HAP-1 (cell line): ENCODE measurements at regions not wholly inside any gene's neighbourhood (a gene's known extent, or its start where the extent isn't known, plus 50 kb on each side); places are given as distances from the start of the nearest gene placed in this dataset.
"Not testable (repeated sequence)": the region's sequence is repeated elsewhere in the genome, so short reads cannot be mapped to it uniquely, and the experiment has no call there.

Source experiments
- DNase-seq, 2 experiments: peaks; one replicate each; pipeline ENCODE4 v3.0.0-alpha.2; 2016 to 2020; ENCODE audit warnings: low spot score in 2 of 2
- H3K27me3 ChIP-seq: fragments of 250-450 bp; sonication (Bioruptor Pico); 2 replicates; pipeline ENCODE4 v1.5.1; 2020; ENCODE audit warnings: low read depth, mild to moderate bottlenecking, moderate library complexity
- H3K36me3 ChIP-seq: fragments of 250-450 bp; sonication (Bioruptor Pico); replicated peaks from 2 replicates; pipeline ENCODE4 v1.5.1; 2020; ENCODE audit warnings: mild to moderate bottlenecking
- H3K4me1 ChIP-seq: fragments of 250-450 bp; sonication (Bioruptor Pico); 2 replicates; pipeline ENCODE4 v1.5.1; 2020; ENCODE audit warnings: mild to moderate bottlenecking
- H3K4me3 ChIP-seq: fragments of 250-450 bp; sonication (Bioruptor Pico); 2 replicates; pipeline ENCODE4 v1.5.1; 2020; ENCODE audit warnings: mild to moderate bottlenecking, moderate library complexity
- H3K9me3 ChIP-seq: fragments of 250-450 bp; sonication (Bioruptor Pico); 2 replicates; pipeline ENCODE4 v1.5.1; 2020; ENCODE audit warnings: mild to moderate bottlenecking, moderate library complexity
- in situ Hi-C: fragments of 300-500 bp; cut with MboI; formaldehyde crosslinking; loops from 3 replicates; pipeline ENCODE4 v1.14.3; 2020; ENCODE audit warnings: low sequenced_read_pairs, inconsistent platforms, mixed read lengths

GRCh38 chr4:118531947-118532346 lies 153.2 kb upstream of the METTL14 start:
- in situ Hi-C loops, DNase-seq, H3K36me3 ChIP-seq, H3K9me3 ChIP-seq, H3K27me3 ChIP-seq, H3K4me1 ChIP-seq, H3K4me3 ChIP-seq: not testable (repeated sequence)

GRCh38 chr4:118535788-118536187 lies 149.4 kb upstream of the METTL14 start:
- H3K4me3 ChIP-seq, H3K4me1 ChIP-seq, H3K27me3 ChIP-seq, in situ Hi-C loops, DNase-seq, H3K36me3 ChIP-seq, H3K9me3 ChIP-seq: not testable (repeated sequence)

DNA sequence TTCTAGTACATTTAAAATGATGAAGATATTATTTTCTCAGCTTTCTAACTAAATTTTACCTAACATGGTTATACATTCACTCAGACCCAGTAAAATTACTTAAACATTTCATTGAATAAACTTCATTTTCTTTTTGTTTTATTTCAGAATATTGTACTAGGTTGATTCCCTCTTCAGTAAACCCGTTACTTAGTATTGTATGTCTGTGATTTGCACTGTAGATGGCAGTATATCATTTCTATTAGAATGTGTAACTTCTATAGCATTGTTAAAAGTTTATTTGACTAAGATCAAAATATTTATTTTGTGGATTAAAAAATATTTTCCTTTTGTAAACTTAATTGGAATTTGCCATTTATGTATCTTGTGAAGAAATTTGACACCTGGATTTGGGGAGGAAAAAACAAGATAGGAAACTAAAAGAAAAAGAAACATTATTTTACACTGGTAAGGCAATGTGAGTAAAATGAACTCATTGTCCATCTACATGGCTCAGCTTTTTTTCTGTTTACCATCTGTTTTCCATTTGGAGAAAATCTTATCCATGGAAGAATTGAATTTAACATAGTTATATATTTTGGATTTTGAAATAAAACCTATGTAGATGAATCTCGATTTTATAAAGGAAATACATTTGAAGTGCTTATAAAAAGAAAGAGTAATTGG lies 145.6 kb upstream of the METTL14 start:
- DNase-seq: peak in 1 of 2 experiments; percentile 46
- H3K4me3 ChIP-seq, in situ Hi-C loops, H3K27me3 ChIP-seq, H3K36me3 ChIP-seq, H3K4me1 ChIP-seq, H3K9me3 ChIP-seq: not testable (repeated sequence)

GRCh38 chr4:118556576-118556975 lies 128.6 kb upstream of the METTL14 start:
- H3K4me1 ChIP-seq, H3K9me3 ChIP-seq, H3K36me3 ChIP-seq, H3K27me3 ChIP-seq, H3K4me3 ChIP-seq, DNase-seq, in situ Hi-C loops: not testable (repeated sequence)

DNA sequence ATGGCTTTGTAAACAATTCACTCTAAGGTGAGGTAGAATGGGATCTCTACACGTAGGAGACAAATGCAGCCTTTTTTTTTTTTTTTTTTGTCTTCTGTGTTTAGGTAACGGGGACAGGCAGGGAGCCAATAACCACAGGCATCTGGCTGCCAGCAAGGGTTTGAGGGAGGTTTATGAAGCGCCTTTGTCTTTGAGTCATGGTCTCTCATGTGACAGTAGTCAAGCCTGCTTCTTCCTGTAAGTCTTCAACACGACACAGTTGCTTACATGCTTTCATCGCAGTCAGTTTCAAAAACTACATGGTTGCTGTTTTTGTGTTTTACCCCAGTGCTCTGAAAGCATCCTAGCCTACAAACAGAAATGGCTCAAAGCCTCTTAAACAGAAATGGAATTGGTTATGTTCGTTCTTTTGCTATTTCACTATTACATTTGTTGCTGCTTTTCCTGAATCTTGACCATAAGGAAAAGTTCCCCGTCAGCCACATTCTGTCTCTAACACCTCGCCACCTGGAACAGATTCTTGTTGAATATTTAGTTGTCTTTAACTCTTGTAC lies 127.8 kb upstream of the METTL14 start:
- H3K4me3 ChIP-seq: no peak overlapping the region
- no peaks in the 10 kb centered on the region for H3K9me3 ChIP-seq
- no peaks in the 10 kb centered on the region for H3K36me3 ChIP-seq
- no peaks in the 10 kb centered on the region for H3K27me3 ChIP-seq
- peak; percentile 60 to 74 for DNase-seq
- in situ Hi-C loops: no loop called here
- H3K4me1 ChIP-seq: peaks cover 10% of the 10 kb centered on the region

DNA sequence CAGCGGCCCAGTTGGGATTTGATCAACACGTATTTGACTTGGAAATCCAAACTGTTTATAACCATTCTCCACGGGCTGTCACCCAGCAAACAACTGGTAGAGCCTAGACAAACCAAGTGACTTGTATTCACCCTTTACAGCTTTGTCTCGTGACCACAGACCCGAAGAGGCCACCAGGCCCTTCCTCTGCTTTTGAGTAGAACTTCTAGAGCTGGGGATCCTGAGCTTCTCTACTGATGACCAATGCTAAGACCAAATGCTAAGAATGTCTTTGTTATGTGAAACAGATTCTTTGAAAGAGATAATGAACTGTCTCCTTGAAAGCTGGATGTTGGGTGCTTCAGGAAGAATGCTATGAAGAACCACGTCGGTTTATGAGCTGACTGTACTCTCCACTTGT lies 127.0 kb upstream of the METTL14 start:
- H3K9me3 ChIP-seq, H3K4me1 ChIP-seq, H3K27me3 ChIP-seq, DNase-seq, H3K4me3 ChIP-seq, H3K36me3 ChIP-seq, in situ Hi-C loops: not testable (repeated sequence)

DNA sequence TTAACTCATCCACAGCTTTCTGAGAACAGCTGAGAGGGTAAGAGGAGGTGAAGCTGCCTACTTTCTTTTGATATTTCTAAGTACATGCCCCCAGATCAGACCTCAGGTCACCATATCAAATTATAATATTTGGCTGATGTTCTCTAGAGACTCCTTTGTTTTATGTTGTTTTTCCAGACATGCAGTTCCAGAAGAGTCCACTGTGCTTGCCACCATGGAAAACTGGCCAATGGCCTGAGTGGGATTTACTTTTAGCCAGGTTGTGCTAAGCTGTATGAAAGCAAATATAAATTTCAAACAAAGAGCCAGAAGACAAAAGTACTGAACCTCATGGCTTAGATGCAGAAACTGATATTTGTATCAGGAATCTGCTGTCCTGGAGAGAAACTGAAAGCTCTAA lies 123.6 kb upstream of the METTL14 start:
- H3K9me3 ChIP-seq, H3K36me3 ChIP-seq, H3K27me3 ChIP-seq, H3K4me3 ChIP-seq, DNase-seq, in situ Hi-C loops: not testable (repeated sequence)
- peaks cover 12% of the 10 kb centered on the region for H3K4me1 ChIP-seq

DNA sequence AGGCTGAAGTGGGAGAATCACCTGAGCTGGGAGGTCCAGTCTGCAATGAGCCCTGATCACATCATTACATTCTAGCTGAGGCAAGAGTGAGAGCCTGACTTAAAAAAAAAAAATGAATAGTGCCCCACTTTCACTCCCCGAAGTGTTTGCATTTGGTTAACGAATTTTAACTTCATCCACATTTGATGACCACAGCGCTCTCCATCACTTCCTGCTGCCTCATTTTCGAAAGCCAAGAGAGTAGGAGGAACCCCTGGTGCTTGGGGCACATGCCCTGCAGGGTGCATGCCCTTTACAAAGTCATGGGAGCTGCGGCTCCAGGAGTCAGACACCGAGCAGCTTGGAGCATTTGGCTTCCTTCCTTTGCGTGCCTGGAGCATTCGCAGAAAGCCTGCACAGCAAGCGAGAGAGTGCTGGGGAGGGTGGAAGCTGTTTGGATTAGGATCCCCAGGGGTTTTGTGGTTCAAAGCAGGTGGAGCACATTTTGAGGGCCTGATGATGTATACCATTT lies 119.1 kb upstream of the METTL14 start:
- H3K4me3 ChIP-seq, H3K9me3 ChIP-seq, in situ Hi-C loops, H3K4me1 ChIP-seq, H3K36me3 ChIP-seq, H3K27me3 ChIP-seq: not testable (repeated sequence)
- peak; percentile 42 to 80 for DNase-seq

DNA sequence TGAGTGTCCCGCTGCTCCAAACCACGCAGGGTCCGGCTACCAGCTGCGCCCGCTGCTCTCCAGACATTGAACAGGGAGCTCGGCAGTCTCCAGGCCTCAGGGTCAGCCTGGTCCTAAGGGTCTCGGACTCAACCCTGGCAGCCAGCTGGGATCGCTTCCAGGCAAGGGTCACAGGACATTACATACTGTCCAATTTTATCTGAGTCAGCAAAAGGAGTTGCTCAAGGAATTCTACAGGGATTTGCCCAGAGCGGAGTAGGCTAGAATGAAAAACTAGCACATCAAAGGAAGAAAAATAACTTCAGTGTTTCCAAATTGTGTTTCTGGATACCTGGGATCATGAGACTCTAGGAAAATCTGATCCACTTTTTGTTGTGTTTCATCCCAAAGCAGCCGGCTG lies 112.2 kb upstream of the METTL14 start:
- DNase-seq, H3K4me3 ChIP-seq, H3K9me3 ChIP-seq, H3K4me1 ChIP-seq, in situ Hi-C loops, H3K36me3 ChIP-seq, H3K27me3 ChIP-seq: not testable (repeated sequence)

- DNase-seq, H3K27me3 ChIP-seq, in situ Hi-C loops, H3K9me3 ChIP-seq, H3K4me1 ChIP-seq, H3K4me3 ChIP-seq, H3K36me3 ChIP-seq: not testable (repeated sequence)
These were observed 110.8 kb upstream of the METTL14 start for GRCh38 chr4:118574251-118574913.

GRCh38 chr4:118575057-118575456 lies 110.1 kb upstream of the METTL14 start:
- H3K36me3 ChIP-seq, DNase-seq, in situ Hi-C loops, H3K27me3 ChIP-seq, H3K4me1 ChIP-seq, H3K9me3 ChIP-seq, H3K4me3 ChIP-seq: not testable (repeated sequence)

GRCh38 chr4:118575726-118576125 lies 109.5 kb upstream of the METTL14 start:
- H3K36me3 ChIP-seq, H3K4me3 ChIP-seq, H3K4me1 ChIP-seq, DNase-seq, in situ Hi-C loops, H3K27me3 ChIP-seq, H3K9me3 ChIP-seq: not testable (repeated sequence)

GRCh38 chr4:118576709-118577219 lies 108.4 kb upstream of the METTL14 start:
- H3K4me3 ChIP-seq, H3K36me3 ChIP-seq, H3K4me1 ChIP-seq, H3K9me3 ChIP-seq, DNase-seq, in situ Hi-C loops, H3K27me3 ChIP-seq: not testable (repeated sequence)

DNA sequence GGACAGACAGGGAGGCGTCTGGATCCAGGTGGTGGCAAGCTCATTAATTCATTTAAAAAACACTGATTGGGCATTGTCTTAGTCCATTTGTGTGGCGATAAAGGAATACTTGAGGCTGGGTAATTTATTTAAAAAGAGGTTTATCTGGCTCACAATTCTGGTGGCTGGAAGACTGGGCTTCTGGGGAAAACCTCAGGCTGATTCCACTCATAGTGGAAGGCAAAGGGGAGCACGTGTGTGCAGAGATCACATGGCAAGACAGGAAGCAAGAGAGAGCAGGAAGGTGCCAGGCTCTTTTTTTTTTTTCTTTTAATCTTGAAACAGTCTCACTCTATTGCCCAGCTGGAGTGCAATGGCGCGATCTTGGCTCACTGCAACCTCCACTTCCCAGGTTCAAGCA lies 100.2 kb upstream of the METTL14 start:
- in situ Hi-C loops: loop anchor here (10.0 kb wide), 1 partner anchor 100 kb away; the partner anchor contains the start of gene METTL14
- no peak overlapping the region for H3K4me3 ChIP-seq
- H3K9me3 ChIP-seq: no peaks in the 10 kb centered on the region
- no peaks in the 10 kb centered on the region for H3K27me3 ChIP-seq
- H3K4me1 ChIP-seq: peaks cover 7% of the 10 kb centered on the region
- no peaks in the 10 kb centered on the region for H3K36me3 ChIP-seq
- DNase-seq: no peak
